ENCODE measurements at regions not wholly inside any gene's neighbourhood (a gene's known extent, or its start where the extent isn't known, plus 50 kb on each side); places are given as distances from the start of the nearest gene placed in this dataset.

DNA sequence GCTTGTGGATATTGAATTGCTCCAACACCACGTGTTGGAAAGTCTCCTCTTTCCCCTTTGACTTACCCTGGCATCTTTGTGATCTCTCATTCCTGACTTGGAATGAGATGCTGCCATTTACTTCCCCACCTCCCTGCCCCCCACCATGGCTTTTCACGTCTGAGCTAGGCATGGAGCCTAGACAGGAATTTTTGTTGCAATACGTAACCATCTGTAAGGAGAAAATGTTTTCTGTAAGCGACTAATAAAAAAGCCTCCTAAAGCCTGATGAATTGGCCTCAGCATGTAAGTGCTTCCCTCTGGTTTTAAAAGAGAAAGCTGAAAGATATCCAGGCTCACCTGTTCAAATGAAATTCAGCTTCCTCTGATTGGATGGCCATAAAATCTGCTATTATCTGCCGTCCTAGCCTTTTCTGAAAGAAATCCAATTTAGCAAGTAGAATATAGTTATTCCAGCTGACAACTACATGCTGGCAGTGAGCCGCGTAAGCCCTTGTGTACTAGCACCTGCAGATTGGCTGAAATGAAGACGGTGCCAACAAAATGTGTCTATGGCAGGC is 200.1 kb downstream of the NSG2 start:
- Histone ChIP-seq H3K27ac (no peak overlapping the region), H3K4me3 (no peak overlapping the region), H3K27me3 (peaks cover 3% of the 10 kb centered on the region), H3K9me3 (no peaks in the 10 kb centered on the region), H3K36me3 (no peaks in the 10 kb centered on the region), H3K4me1 (no peaks in the 10 kb centered on the region)
- DNase-seq (ENCODE audit: low spot score in 2 of 2), result no peak
- TF ChIP-seq POLR2AphosphoS5 (IDR thresholded peaks at IDR 0.05), result no peak
- TF ChIP-seq EP300 (IDR thresholded peaks at IDR 0.05), result no peak
- TF ChIP-seq, protein P1, sequence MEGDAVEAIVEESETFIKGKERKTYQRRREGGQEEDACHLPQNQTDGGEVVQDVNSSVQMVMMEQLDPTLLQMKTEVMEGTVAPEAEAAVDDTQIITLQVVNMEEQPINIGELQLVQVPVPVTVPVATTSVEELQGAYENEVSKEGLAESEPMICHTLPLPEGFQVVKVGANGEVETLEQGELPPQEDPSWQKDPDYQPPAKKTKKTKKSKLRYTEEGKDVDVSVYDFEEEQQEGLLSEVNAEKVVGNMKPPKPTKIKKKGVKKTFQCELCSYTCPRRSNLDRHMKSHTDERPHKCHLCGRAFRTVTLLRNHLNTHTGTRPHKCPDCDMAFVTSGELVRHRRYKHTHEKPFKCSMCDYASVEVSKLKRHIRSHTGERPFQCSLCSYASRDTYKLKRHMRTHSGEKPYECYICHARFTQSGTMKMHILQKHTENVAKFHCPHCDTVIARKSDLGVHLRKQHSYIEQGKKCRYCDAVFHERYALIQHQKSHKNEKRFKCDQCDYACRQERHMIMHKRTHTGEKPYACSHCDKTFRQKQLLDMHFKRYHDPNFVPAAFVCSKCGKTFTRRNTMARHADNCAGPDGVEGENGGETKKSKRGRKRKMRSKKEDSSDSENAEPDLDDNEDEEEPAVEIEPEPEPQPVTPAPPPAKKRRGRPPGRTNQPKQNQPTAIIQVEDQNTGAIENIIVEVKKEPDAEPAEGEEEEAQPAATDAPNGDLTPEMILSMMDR (IDR thresholded peaks at IDR 0.05), result no peak
- no peak for TF ChIP-seq POLR2A (IDR thresholded peaks at IDR 0.05)
- WGBS, result 51% methylated on average over 8 of the region's 8 CpGs

DNA sequence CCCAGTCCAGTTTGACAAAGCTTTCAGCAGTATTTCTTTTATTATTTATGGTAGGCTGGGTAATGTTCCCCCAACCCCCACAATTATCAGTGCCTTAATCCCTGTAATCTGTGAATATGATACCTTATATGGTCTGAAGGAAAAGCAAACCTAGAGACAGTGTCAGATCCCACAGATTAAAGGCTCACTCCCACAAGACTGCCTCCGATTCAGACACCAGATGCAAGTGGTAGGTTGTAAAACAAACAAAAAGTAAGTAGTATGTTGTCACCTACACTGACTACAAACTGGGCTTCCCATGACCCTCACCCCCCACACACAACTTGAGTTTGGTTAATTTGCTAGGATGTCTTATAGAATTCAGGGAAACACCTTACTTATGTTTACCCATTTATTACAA is 201.2 kb downstream of the NSG2 start:
- Histone ChIP-seq H3K4me3 (no peak overlapping the region), H3K36me3 (no peaks in the 10 kb centered on the region), H3K27ac (no peak overlapping the region), H3K9me3 (no peaks in the 10 kb centered on the region), H3K4me1 (no peaks in the 10 kb centered on the region), H3K27me3 (peaks cover 3% of the 10 kb centered on the region)
- 80% methylated on average over 1 of the region's 1 CpG for WGBS
- no peak for DNase-seq (ENCODE audit: low spot score in 2 of 2)
- TF ChIP-seq EP300 (IDR thresholded peaks at IDR 0.05) (no peak), POLR2AphosphoS5 (IDR thresholded peaks at IDR 0.05) (no peak), POLR2A (IDR thresholded peaks at IDR 0.05) (no peak)
- TF ChIP-seq, protein P1 (IDR thresholded peaks at IDR 0.05), result no peak

DNA sequence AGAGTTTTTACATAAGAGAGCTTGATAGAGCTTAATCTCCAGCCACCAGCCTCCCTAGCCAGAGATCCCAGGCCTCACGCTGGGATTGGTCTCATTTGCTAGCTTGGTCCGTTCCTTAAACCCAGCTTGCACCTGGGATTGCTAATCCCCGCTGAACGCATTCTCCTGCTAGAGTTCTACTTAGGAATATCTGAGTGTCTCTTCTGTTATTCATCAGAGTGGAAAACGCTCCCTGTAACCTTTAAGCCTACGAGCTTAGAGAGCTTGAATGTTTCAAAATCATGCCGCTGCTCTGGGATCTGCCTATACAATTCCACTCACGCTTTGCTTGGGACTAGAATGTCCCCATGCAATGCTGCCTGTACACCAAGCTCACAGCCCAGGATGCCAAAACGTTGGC is 201.8 kb downstream of the NSG2 start:
- Histone ChIP-seq H3K27me3 (peaks cover 3% of the 10 kb centered on the region), H3K36me3 (no peaks in the 10 kb centered on the region), H3K9me3 (no peaks in the 10 kb centered on the region), H3K4me3 (no peak overlapping the region), H3K4me1 (no peaks in the 10 kb centered on the region), H3K27ac (no peak overlapping the region)
- WGBS, result 80% methylated on average over 9 of the region's 9 CpGs
- TF ChIP-seq EP300 (IDR thresholded peaks at IDR 0.05), result no peak
- TF ChIP-seq POLR2A (IDR thresholded peaks at IDR 0.05), result no peak
- TF ChIP-seq, protein P1 (IDR thresholded peaks at IDR 0.05), result no peak
- no peak for TF ChIP-seq POLR2AphosphoS5 (IDR thresholded peaks at IDR 0.05)
- no peak for DNase-seq (ENCODE audit: low spot score in 2 of 2)

DNA sequence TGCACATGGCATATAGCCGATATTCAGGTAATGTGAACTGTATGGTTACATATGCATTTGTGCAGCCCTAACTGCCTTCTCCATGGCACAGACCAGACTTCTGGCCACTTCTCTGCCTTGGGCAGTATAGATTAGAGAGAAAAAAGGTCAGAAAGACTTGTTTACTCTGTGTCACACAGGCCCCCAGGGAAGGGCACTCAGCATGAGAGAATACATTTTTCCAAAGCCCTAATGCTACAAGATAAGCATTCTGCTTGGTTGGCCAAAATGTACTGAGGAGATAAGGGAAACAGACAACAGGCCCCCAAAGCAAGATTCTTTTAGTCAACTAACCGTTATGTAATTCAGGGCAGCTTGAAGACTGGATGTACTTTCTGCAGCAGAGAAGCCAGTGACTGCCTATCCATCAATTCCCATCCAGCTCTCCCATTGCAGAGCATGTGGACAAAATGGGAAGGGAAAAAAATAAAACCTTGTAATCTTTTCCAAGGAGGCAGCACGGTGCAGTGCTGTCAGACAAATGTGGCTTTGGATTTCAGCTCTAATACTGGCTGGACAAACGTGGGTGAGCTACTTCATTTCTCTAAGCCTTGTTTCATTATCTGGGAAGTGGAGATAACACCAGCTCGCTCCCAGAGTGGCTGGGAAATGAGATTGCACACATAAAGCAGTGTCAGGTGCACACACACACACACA is 205.9 kb downstream of the NSG2 start:
- Histone ChIP-seq H3K36me3 (no peaks in the 10 kb centered on the region), H3K27me3 (no peaks in the 10 kb centered on the region), H3K4me1 (no peaks in the 10 kb centered on the region), H3K9me3 (no peaks in the 10 kb centered on the region), H3K4me3 (no peak overlapping the region), H3K27ac (no peak overlapping the region)
- DNase-seq (ENCODE audit: low spot score in 2 of 2), result no peak
- TF ChIP-seq EP300 (IDR thresholded peaks at IDR 0.05), result no peak
- TF ChIP-seq POLR2AphosphoS5 (IDR thresholded peaks at IDR 0.05), result no peak
- TF ChIP-seq, protein P1 (IDR thresholded peaks at IDR 0.05), result no peak
- no peak for TF ChIP-seq POLR2A (IDR thresholded peaks at IDR 0.05)
- 62% methylated on average over 5 of the region's 5 CpGs for WGBS

DNA sequence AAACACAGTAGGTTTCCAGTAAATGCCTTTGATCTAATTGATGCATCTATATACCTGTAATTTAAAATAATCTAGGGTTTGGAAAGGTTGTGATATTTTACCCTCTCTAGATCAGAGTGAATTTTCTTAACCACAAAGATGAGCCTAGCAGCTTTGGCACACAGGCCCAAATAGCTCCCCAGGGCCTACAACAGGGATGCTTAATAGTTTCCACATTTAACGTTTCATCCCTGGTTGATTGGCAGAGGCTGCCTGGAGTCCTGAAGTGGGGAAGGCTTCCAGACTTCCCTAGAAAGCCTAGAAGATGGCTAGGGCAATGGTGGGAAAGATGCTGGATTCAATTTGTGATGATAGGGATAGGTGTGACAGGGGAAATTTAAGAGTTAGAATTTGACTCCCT is 206.6 kb downstream of the NSG2 start:
- Histone ChIP-seq H3K27ac (no peak overlapping the region), H3K27me3 (no peaks in the 10 kb centered on the region), H3K9me3 (no peaks in the 10 kb centered on the region), H3K4me1 (no peaks in the 10 kb centered on the region), H3K4me3 (no peak overlapping the region), H3K36me3 (no peaks in the 10 kb centered on the region)
- DNase-seq (ENCODE audit: low spot score in 2 of 2), result no peak
- TF ChIP-seq, protein P1 (IDR thresholded peaks at IDR 0.05), result no peak
- no peak for TF ChIP-seq POLR2AphosphoS5 (IDR thresholded peaks at IDR 0.05)
- TF ChIP-seq EP300 (IDR thresholded peaks at IDR 0.05), result no peak
- no peak for TF ChIP-seq POLR2A (IDR thresholded peaks at IDR 0.05)
- 11% methylated on average over 1 of the region's 1 CpG for WGBS

Data from suprapubic skin (tissue), 4 donors.